Epithelial cell of esophagus (primary cell): ENCODE measurements at regions not wholly inside any gene's neighbourhood (a gene's known extent, or its start where the extent isn't known, plus 50 kb on each side); places are given as distances from the start of the nearest gene placed in this dataset.

ENCODE experiments used
- DNase-seq: peaks from one replicate; pipeline ENCODE4 v3.0.0; 2010; ENCODE audit warnings: low read depth
- H3K4me3 ChIP-seq: 2 replicates; pipeline ENCODE4 v1.5.1; 2011; ENCODE audit warnings: mild to moderate bottlenecking, low read length, control low read depth
- CTCF ChIP-seq: IDR thresholded peaks from 2 replicates; pipeline ENCODE4 v1.5.1; 2011; ENCODE audit warnings: low read depth, mild to moderate bottlenecking, low read length, control low read depth, inconsistent platforms; ENCODE audit not compliant: insufficient read depth; ENCODE audit errors: missing control alignments

- no peak for TF ChIP-seq CTCF
- H3K4me3 ChIP-seq, result no peak overlapping the region
- no peak for DNase-seq
Observed at GRCh38 chr4:38367642-38368174, 296.3 kb upstream of the KLF3 start.

- TF ChIP-seq CTCF, result no peak
- peak; percentile 47 for DNase-seq
- no peak overlapping the region for H3K4me3 ChIP-seq
Observed at GRCh38 chr4:38368613-38369012, 295.4 kb upstream of the KLF3 start.

- DNase-seq, result no peak
- no peak for TF ChIP-seq CTCF
- H3K4me3 ChIP-seq, result no peak overlapping the region
Observed at GRCh38 chr4:38371391-38371851, 292.6 kb upstream of the KLF3 start.

- DNase-seq, result no peak
- TF ChIP-seq CTCF, result no peak
- H3K4me3 ChIP-seq, result no peak overlapping the region
Observed at GRCh38 chr4:38373375-38373774, 290.6 kb upstream of the KLF3 start.

- no peak for TF ChIP-seq CTCF
- no peak for DNase-seq
- H3K4me3 ChIP-seq, result no peak overlapping the region
Observed at GRCh38 chr4:38377195-38377594, 286.8 kb upstream of the KLF3 start.

- no peak overlapping the region for H3K4me3 ChIP-seq
- TF ChIP-seq CTCF, result no peak
- no peak for DNase-seq
Observed at GRCh38 chr4:38378478-38378877, 285.5 kb upstream of the KLF3 start.

- no peak for DNase-seq
- no peak overlapping the region for H3K4me3 ChIP-seq
- TF ChIP-seq CTCF, result no peak
Observed at GRCh38 chr4:38381788-38382187, 282.2 kb upstream of the KLF3 start.
